HG02981 (cell line): ENCODE measurements at regions not wholly inside any gene's neighbourhood (a gene's known extent, or its start where the extent isn't known, plus 50 kb on each side); places are given as distances from the start of the nearest gene placed in this dataset.

Experiments
- ATAC-seq: cut with Tn5 transposase; IDR thresholded peaks from one replicate; pipeline ENCODE4 v1.9.1; 2021; ENCODE audit warnings: mild to moderate bottlenecking, moderate library complexity; ENCODE audit not compliant: unreplicated experiment

DNA sequence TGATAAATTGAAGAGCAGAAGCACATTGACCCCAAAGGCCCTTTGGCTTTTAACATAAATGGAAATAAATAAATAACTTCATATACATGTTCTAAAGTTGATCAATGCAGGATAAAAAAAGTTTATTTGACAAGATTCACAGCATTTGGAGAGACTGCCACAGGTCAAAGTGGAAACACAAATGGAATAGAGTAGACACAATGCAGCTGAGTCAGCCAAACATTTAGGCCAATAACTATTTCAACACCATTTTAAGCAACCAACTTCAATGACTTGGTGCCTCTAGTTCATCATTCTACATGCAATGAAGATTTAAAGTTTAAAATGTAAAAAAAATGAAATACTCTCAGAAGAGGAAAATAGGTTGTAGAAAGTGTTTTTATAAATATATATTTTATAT is 365.2 kb downstream of the FAT4 start:
- no peak for ATAC-seq

- ATAC-seq = no peak
These were observed 366.5 kb downstream of the FAT4 start for GRCh38 chr4:125681240-125681639.

DNA sequence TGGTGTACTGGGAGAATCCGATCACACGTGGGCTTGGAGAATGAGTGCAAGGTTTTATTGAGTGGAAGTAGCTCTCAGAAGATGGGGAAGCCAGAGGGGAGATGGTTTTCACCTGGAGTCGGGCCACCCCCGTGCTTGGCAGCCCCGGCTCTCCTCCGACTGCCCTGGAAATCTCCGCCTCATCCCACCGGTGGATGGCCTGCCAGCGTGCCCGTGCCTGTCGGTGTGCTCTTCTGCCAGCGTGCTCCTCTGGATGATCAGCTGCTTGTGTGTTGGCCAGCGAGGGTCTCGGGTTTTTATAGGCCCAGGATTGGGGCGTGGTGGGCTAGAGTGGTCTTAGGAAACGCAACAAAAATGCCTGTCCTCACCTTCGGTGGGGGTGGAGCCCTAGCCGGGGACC is 368.0 kb downstream of the FAT4 start:
- no peak for ATAC-seq

GRCh38 chr4:125688841-125689240 is 374.1 kb downstream of the FAT4 start:
- no peak for ATAC-seq

GRCh38 chr4:125689805-125690204 is 375.1 kb downstream of the FAT4 start:
- ATAC-seq = no peak

GRCh38 chr4:125693228-125693627 is 378.5 kb downstream of the FAT4 start:
- no peak for ATAC-seq

GRCh38 chr4:125702406-125702805 is 387.7 kb downstream of the FAT4 start:
- no peak for ATAC-seq

- ATAC-seq = no peak
These were observed 388.7 kb downstream of the FAT4 start for GRCh38 chr4:125703443-125703842.

DNA sequence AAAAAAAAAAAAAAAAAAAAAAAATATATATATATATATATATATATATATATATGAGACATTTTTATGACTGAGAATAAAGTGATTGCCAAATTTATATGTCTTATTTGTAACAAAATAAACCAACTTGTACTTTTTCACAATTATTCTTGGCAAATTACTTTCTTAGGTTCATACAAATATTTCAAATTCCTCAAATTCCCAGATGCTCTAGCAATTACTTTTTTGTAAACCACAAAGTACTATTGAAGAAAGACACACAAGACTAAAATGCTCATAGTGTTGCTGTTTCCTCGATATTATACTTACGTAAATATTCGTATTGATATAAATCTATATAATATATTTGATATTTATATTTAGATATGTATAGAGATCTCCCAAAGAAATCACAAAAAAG is 390.0 kb downstream of the FAT4 start:
- ATAC-seq = no peak

DNA sequence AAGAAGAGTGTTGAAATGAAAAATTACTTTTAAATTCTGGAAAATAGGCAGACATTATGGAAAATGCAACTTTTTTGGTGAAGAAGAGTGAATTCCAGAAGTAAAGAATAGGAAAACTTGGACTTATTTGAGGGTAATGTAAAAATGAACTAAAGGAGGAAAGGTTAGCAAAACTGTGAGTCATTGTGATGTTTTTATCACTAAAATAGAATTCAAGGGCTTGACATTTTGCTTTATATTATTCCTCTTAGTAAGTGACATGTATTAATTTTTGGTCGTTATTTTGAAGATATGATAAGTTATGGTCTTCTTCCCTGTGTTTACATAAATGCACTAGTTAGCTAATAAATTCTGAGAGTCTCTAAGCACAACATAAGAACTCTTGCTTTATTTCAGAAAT is 390.9 kb downstream of the FAT4 start:
- ATAC-seq = no peak

- ATAC-seq = no peak
These were observed 392.6 kb downstream of the FAT4 start for GRCh38 chr4:125707397-125707796.

- ATAC-seq = no peak
These were observed 396.0 kb downstream of the FAT4 start for GRCh38 chr4:125710766-125711165.

GRCh38 chr4:125714049-125714448 is 399.3 kb downstream of the FAT4 start:
- no peak for ATAC-seq

DNA sequence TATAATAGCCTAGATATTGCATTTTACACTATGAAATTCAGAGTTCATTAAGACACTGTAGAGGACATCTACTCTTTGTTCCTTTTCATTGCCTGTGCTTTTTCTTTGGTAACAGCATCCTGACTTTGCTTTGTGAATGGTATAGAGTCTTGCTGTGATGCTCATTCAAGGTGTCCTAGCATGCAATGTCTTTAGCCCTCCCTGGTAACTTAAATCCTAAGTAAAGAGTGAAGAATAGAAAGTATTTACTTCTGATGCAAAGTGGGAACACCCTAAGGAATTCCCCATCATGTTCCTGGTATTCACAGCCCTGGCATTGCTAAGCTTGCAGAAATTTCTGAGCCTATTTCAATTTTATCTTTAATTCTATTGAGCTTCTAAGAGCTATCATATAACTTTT is 400.1 kb downstream of the FAT4 start:
- no peak for ATAC-seq

DNA sequence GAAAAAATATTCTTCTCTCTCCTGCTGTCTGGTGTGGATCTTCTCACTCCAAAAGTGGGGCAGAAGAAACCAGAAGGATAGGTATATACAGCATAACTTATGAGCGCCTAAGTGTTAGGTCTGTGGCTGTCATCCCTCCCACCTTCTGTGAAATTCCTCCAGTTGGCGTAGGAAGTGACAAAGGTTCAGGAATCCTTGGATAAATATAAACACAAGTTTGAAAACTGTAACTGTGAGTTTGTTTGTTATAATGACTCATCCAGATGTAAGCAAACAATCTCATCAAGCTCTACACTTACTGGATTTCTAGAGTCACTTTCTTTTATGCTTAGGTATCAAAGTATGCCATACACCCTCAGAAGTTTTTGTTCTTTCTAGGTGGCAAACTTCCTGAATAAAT is 405.2 kb downstream of the FAT4 start:
- no peak for ATAC-seq

GRCh38 chr4:125722009-125722408 is 407.3 kb downstream of the FAT4 start:
- ATAC-seq = no peak

- ATAC-seq = no peak
These were observed 411.3 kb downstream of the FAT4 start for GRCh38 chr4:125725957-125726525.

DNA sequence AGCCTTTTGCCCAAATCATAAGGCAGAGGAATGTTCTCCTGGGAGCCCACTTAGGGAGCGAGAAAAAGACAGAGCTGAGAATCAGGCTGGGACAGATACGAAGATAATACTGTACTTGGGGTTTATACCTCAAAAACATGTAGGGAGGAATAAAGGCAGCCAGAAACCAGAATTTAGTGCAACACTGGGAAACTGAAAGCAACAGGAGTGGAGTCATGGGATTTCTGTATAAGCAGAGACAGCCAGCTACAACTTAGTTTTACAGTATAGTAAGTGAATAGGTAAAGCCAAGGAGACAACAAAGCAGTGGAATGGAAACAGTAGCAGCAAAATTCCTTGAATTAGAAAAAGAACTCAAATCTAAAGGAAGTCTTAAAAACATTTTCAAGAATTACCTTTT is 413.2 kb downstream of the FAT4 start:
- ATAC-seq = no peak

GRCh38 chr4:125728568-125728967 is 413.8 kb downstream of the FAT4 start:
- no peak for ATAC-seq

DNA sequence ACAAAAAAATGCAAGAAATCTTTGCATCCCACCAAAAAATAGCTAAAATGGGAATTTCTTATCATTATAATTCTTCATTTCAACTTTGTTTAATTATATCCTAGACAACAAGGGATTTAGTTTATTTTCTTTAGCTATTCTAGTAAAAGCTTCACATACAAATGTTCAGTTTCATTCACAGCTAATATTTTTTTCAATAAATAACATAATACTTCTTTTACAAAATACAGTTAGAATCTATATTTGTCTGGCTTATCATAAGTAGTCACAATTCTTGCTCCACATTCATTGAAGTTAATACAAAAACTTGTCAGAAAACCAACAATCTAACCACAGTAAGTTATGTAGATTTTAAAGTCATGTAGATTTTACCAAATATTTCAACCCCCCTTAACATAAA is 414.4 kb downstream of the FAT4 start:
- no peak for ATAC-seq

DNA sequence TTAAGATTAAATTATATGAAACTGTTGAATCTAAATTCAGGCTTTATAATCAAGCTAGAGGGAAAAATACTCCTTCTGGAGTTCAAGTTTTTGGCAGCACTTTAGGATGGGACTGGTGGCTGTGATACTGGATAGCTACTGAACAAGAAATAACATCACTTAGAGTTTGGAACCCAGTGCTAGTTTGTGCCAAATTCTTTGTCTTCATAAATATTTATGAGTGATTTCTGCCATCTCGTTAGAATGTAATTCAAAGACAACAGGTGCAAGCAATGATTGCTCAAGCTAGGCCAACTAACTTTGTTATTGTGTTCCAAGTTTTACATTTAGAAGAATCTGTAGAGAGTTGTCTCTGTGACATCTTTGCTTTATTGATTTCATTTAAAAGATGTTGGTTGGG is 417.9 kb downstream of the FAT4 start:
- no peak for ATAC-seq

DNA sequence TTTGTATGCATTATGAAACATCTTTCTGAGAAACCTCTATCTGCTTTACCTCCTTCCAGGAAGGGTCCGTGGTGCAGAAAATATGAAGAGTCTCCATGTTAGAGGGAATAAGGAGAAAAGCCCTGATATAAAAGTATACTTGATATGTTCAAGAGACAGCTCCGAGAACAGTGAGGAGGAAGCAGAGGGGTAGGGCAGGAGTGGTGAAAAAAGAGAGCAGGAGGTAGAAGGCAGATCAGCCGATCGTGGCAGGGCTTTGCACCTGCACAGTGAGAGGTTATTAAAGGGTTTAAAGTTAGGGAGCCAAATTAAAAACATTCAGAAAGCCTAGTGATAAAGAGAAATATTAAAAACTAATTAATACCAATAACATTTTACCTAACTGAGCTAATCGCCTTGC is 419.7 kb downstream of the FAT4 start:
- ATAC-seq = no peak

DNA sequence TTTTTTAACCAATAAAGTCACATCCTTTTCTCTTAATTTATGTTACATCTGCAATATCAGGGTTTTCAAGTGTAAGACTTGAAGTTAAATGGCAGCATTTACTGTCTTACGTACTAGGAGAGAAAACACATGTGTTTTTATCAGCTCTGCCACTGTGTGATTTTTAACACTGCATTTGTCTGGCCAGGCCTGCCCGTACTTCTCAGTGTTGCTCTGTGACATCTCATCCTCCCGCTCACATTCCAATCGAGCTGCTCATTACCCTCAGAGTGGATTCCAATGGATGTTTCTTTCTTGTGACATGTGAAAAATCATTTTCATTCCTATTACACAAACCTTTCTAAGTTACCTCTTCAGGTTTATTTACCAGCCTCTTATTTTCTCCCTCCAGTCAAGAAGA is 420.3 kb downstream of the FAT4 start:
- no peak for ATAC-seq

- ATAC-seq = peak; percentile 41
These were observed 421.3 kb downstream of the FAT4 start for GRCh38 chr4:125736057-125736456.
